NCI-H2227 treated with DMSO at 0.1 percent for 48 hours (cell line): ENCODE measurements at regions not wholly inside any gene's neighbourhood (a gene's known extent, or its start where the extent isn't known, plus 50 kb on each side); places are given as distances from the start of the nearest gene placed in this dataset.

ENCODE experiments used
- DNase-seq: peaks from one replicate; lab custom pipeline; 2025; lab: John Stamatoyannopoulos, UW

DNA sequence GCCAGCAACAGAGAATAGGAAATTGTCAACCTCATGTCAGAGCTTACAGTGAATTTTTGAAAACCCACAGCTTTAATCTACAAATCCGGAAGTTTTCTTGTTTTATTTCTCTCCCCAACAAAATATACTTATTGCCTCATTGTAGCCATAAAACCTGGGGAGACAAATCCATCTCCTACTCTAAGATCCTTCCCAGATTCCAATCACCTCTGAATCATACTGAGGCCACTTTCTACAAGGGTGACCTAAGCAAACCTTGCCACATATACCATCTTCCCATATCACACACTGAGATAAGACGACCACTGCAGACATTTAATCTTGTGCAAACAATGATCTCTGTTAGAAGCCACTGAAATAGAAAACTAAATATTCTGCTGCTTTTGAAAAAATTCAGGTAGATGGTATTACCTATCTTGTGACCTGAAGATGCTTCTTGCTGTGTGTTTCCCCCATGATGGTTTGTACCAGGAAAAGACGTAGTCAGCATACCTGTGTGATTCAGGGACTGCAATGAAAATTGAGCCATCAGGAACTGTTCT is 171.5 kb upstream of the DUSP10 start:
- DNase-seq = no peak

DNA sequence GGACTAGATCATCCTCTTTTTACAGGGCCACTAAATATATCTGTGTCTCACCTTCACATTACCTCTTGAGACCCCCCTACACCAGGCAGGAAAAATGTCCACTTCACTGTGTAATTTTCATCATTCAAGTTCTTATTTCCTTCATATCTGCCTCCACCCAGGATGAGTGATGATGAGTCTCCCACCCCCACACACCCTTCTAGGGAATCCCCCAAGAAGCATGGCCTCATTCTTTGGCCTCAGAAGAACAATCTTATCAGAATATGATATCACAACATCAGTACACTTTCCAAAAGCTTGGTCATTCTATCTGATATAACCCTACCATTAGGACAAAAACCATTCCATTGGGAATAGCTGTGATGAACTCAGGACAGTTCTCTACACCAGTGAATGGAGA is 170.3 kb upstream of the DUSP10 start:
- no peak for DNase-seq

DNA sequence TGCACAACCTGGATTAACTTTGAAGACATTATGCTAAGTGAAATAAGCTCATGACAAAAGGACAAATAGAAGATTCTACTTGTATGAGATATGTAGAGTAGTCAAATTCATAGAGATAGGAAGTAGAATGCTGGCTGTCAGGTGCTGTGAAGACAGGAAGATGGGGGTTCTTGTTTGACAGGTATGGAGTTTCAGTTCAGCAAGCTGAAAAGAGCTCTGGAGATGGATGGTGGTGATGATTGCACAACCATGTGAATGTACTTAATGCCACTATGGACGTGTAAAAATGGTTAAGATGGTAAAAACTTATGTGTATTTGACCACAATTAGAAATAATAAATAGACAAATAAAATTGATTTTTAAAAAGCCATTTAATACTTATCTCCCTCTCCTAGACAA is 169.8 kb upstream of the DUSP10 start:
- DNase-seq = no peak

DNA sequence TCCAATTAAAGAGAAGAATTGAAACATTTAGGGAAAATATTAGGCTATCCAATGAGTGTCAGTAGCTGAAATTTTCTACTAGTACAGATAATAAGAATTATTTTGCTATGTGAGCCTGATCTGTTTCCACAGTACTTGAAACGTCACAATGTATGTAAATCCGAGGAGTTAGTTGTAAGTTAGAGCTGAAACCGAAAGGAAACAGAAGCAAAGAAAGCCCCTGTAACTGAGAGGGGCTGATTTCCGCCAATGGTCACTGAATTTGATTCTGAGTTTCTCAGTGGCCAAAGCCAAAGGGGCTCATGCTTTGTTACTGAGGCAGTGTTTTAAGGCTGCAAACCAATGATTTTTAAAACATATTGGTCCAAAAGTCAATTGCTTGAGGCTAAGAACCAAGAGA is 168.3 kb upstream of the DUSP10 start:
- no peak for DNase-seq

DNA sequence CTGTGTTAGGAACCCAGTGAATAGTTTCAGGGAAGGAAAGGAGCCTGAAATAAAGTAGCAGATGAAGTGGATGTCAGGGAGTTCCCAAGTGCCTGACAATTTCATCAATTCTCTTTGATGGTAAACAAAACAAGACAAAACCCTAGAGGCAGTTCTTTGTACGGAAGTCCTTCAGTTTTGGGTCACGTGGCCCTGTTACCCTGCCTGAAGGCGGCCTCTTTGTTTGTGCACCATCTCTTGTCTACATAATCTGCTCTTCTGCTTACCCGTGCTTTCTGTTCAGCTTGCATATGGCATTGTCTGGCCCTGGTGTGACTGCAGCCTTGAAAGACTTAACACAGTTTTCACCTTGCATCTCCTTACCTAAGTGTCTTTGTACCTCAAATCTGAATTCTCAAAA is 166.7 kb upstream of the DUSP10 start:
- DNase-seq = no peak

DNA sequence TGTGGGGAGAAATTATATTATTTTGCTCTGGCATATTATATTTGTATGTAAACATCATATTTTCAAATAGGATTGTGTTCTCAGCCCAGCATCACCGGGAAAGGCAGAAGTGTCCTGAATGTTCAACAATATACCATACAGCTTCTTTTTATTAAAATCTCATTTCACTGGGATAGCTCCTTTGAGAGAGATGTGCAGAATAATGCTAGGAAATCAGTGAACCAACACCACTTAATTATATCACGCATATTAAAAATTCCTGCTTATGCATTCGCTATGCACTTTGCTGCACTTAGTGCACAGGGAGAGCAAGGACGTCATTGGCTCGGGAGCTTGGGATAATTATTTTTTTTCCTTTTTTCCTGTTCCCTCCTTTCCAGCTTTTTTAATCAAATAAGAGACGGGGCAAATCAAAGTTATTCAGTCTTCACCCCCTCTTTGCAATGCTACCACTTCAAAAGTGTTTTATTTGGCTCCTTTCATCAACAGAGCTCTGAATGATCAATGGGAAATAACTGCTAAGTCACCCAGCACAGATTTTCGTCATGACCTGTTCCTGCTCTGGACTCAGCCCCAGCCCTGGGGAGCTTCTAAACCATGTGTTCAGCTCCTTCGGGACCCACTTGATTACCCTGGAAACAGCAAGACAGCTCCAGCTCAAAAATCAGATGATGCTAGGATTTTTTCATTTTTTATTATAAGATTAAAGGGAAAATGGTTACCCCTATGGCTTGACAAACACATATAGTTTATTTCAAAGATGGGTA is 165.5 kb upstream of the DUSP10 start:
- DNase-seq = no peak

DNA sequence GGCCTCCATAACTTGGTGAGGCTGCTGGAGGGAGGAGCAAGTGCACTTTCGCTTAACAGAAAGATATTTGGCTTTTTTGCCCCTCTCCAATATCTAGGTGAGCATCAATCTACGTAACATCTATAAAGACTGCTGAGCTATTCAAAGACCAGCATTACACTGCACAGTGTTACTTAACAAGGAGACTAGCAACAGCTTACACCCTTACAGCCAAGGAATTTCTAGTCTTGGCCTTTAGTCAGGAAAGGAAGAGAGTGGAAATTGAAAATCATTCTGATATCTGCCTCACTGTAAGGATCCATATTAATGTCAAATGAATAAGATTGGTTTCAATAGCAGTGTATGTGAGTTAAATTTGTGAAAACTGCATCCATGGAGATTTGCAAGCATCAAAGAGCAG is 163.9 kb upstream of the DUSP10 start:
- DNase-seq = no peak

DNA sequence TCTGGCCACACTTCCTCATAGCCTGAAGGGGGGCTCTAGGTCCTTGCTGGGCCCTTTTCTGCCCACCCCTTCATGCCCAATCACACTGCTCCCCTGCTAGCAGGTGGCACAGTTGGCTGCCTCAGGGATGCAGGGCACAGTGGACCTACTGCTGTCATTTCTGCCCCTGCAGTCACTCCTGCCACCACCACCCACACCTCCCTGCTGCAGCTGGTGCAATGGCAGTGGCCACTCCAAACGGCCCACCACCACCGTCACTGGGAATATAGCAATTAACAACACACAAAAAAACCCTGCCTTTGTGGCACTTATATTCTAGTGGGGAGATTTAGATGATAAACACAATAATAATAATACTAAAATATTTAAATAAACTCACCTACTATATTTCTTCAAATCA is 162.4 kb upstream of the DUSP10 start:
- no peak for DNase-seq

DNA sequence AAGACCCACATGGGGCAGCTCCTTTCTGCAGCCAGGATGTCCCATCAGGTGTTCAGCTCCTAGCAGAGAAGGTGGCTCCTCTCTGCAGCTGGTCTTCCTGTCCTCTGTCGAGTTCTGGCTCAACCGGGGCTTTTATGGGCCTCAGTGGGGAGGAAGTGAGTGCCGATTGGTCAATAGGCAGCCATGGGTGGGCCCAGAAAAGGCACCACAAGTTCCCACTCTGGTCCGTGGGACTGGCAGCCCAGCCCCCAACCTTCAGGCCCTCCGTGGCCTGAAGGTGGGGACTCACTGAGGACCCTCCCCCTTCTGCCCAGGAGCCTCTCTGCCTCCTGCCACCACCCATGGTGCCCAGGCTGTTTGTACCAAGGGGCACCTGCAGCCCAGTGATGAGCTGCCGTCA is 161.7 kb upstream of the DUSP10 start:
- DNase-seq = no peak

DNA sequence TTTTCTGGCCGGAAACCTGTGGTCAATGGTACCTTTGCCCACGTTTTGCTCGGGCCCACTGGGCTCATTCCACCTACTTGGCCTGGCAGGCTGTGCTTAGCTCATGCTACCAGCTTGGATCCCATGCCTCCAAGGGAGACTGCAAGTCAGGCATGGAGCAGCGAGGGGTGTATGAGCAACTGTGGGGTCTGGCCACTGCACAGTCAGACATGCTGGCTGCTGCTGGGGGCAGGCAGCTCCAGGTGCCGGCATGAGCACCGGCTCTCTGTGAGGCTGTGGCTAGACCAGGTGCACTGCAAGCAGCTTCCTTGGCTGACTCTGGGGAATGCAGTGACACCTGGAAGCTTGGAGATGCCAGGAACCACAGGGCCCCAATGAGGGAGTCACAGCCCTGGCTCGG is 161.1 kb upstream of the DUSP10 start:
- no peak for DNase-seq

DNA sequence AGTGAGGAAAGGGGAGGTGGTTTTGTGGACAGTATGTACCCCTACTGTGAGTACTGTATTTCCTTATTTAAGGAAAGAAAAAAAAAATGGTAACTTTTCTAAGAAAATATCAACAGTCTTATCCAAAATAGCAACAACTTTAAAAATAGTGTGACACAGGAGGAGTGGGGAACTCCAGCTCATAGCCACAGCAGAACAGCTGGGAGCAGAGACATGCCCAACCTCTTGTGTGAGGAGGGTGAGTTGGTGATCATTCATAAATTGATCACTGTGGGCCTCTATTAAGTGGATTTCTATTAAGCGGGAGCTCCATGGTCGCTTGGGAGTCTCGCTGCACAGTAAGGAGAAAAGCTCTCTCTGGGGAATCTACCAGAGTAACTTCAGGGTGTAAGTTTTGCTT is 158.8 kb upstream of the DUSP10 start:
- DNase-seq = no peak

DNA sequence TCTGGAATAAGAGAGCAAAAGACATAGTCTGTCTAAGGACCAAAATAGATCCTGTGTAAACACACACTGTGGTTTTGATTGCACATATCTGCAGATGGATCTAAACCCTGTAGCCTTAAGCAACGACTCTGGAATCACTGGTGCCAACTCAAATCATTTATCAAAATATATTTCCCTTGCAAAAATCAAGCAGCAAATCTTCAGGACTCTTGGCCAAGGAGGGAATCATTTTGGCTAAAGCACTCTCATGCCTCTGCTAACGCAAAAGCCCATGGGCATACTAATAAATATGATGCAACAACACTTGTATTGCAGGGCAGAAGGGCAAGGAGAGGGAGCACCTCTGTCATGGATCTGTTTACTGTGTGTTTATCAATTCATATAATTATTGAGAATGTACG is 155.4 kb upstream of the DUSP10 start:
- no peak for DNase-seq

DNA sequence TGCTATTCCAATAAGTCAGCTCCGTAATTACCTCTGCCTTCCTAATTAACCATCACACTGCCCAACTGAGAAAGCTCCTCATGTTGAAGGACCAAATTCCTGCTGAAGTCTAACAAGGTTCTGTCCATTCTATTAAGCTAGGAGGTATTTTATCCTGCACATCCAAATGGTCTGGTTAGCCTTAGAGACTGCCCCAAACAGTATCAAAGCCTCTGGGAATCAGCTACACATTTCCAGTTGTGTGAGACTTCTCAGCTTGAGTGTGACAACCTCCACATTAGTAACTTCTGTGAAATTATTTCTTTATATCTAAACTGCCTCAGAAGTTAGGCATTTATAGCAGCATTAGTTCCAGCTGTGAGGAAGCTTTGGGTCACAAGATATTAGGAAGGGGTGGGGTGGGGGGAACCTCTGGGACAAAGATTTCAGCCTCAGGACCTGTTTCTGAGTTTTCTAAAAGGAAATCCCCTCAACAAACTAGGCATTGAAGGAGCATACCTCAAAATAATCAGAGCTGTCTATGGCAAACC is 150.5 kb upstream of the DUSP10 start:
- no peak for DNase-seq

DNA sequence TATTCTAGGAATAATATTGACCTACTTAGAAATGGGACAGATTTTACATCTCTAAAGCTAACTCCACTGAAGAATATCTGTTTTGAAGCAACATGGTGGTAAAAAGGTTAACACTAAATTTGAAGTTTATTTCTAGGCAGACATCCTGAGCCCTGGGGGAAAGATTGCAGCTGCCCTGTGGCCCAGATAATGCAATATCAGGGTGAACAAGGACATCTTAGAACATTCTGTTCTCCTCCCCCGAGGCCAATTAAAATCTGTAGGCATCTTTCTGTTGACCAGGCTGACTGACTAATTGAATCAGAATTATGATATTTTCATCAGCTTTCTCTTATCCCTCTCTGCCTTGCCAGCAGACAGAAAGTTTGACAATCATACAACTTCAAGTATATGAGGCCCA is 149.8 kb upstream of the DUSP10 start:
- DNase-seq = no peak

DNA sequence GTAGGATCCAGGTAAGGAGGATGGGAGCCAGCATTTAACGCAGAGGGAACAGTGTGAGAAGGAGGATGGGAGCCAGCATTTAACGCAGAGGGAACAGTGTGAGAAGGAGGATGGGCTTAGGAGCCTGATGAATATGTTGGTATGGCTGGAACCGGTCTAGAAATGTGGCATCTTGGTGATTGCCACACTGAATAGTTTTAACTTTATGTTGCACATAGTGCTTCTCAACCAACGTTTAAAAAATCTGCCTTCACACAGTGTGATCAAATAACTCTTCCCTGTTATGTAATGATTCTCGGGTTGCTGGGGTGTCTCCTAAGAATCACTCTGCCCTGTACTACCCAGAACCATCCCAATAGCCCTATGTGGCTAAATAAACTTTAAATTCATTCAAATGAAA is 146.9 kb upstream of the DUSP10 start:
- no peak for DNase-seq

DNA sequence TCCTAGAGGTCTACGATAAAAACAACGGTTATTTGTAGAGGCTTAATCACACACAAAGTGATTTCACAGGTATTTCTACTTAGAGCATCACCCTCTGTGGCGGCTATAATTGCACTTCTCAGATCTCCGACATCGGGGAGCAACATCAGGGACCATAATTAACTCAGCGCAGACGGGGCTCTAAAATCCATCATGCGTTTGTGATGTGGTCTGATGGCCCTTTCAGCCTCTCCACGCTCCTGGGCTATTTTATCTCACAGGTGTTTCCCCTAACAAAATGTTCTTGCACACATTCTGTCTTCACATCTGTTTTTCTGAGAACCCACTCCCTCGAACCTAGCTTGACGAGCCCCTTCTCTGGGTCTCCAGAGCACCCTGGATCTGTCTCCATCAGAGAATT is 146.3 kb upstream of the DUSP10 start:
- no peak for DNase-seq

DNA sequence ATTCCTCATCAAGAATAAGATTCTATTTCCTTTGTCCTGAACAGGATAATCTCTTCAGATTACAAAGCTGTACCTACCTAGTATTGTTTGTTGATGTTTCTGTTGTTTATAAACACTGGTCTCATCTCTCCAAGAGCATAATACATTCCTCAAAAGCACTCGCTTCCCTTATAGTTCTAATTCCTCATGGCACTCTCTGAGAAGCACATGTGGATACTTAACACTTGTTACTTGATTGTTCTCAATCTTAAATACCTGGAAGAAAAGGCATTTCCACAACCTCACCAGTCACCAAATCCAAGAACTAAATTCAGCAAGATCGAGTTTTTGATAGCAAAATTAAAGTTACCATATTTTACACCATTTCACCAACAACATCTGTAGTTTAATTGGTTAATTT is 145.9 kb upstream of the DUSP10 start:
- no peak for DNase-seq

DNA sequence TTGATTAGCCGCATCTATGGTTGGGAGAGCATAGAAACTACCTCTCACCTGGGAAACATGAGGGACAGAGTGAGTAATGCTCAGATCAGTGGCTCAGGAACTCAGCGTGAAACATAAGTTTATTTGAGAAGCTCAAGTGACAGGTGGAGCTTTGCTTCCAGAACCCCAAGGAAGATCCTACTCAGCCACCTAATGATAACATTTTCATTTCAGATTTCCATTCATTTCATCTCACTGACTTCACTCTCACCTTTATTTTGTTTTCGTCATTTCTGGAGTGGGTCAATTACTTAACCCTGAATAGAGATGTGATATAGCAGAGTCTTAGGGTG is 145.5 kb upstream of the DUSP10 start:
- DNase-seq = no peak

DNA sequence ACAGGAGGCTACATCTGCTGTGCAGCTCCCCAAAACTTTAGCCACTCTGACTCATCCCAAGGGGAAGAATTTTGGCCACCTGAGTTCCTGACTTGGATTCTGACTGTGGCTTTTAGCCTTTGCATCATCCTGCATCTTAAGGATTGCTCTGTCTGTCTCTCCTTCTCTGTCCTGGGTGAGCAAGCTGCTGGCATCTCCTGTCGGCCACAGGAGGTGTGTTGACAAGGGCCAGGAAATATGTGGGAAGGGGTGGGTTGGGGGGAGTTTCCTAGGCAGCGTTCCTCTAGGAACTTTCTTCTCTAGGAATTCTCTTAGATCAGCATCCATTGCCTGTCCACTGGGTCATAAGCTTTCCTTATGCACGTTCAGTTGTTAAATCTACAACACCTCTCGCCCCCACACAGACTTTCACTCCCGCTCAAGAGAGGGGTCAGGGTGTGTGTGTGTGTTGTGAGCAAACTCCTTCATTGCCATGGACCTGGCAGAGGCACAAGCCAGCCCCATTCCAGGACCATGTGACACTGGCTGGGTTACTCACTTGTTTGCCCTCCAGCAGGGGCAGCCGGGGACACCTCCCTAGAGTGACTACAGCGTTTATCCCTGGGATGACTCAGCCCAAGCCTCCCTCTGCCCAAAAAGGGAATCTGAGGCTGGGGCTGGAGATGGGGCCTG is 145.0 kb upstream of the DUSP10 start:
- no peak for DNase-seq

DNA sequence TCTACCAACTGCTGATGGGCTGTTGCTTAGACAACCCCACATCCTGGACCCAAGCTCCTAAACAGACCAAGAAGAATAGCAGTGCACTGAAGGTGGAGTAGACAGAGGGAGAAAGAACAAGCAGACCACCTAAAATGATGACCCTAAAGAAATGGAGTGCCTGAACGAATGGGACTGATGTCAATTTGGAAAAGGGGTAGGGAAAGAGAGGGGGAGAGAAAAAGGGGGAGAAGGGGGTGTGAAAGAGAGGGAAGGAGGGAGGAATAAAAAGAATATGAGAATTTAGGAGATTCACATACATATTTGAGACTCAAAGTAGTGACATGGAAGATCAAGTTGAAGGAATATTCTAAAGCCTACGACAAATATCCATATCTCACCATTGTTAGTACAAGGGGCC is 144.4 kb upstream of the DUSP10 start:
- DNase-seq = no peak

DNA sequence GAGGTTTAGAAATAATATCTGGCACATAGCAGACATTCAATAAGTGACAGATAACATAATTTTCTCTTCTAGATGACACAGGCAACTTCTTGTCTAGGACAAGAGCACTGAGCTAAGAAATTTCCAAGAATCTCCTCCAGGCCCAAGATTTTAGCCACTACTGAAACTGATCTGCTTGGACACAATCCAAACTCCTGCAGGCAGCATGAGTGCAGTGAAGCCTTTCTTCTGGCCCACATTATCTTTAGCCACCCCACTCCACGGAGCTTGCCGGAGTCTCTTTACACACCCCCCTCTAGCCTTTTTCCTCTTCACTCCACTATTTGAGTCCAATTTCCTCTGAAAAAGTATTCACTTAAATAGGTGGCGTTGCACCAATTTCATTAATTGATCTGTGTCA is 142.9 kb upstream of the DUSP10 start:
- DNase-seq = no peak

DNA sequence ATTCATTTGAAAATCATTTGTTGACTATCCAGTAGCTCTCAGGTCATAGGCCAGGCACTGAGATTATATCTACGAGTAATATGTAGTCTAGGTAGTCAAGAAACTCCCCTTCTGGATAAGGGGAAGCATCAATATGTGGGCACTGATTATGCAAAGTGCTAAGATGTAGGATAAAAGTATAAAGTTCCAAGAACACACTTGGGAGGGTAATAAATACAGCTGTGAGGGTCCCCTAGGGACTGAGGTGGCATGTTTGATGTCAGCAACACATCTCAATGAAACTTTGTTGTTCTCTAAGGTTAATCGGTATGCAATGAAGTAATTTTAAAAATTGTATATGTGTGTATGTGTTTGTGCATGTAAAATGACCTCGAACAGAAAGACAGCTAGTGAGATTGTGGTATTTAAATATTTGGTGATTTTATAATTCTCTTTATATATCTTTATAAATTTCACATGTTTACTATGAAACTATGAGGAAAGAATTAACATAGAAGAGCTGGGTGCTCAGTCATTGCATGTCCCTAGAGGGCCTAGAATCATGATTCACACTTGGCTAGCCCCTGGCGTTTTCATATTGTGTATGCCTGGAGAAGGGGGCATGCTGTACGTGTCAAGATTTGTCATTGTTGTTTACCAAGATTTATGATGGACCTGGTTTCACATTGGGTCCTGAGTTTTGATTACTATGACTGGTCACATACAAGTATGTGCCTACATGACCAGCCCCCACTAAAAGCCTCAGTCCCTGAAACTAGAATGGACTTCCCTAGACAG is 140.1 kb upstream of the DUSP10 start:
- DNase-seq = no peak

DNA sequence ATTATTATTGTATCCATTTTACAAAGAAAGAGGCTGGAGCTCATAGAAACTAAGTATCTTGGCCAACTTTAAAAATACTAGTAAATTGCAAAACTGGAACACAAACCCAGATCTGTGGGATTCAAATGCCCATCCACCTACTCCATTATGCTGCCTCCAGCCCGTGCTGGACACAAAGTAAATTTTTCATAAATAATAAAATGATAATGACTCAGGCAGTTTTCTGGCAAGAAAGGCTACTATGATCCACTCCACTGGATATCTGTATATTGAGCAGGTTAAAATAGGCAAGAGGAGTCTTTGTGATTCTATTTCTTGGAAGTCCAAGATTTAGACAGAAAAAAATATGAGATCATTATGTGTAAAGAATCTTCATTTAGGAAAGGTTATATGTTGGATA is 138.3 kb upstream of the DUSP10 start:
- DNase-seq = no peak
